DND-41 (cell line): ENCODE measurements at regions not wholly inside any gene's neighbourhood (a gene's known extent, or its start where the extent isn't known, plus 50 kb on each side); places are given as distances from the start of the nearest gene placed in this dataset.

Experiments used
- CTCF ChIP-seq: IDR thresholded peaks from 2 replicates; pipeline ENCODE4 v1.5.1; 2012; ENCODE audit warnings: borderline replicate concordance, low read length, moderate library complexity, mild to moderate bottlenecking; ENCODE audit not compliant: poor library complexity, severe bottlenecking; ENCODE audit errors: extremely low read depth
- EZH2 ChIP-seq: IDR thresholded peaks from 3 replicates; pipeline ENCODE4 v1.6.1; 2012; ENCODE audit warnings: borderline replicate concordance, low read depth, mild to moderate bottlenecking, moderate library complexity, low read length, inconsistent platforms; ENCODE audit not compliant: severe bottlenecking

DNA sequence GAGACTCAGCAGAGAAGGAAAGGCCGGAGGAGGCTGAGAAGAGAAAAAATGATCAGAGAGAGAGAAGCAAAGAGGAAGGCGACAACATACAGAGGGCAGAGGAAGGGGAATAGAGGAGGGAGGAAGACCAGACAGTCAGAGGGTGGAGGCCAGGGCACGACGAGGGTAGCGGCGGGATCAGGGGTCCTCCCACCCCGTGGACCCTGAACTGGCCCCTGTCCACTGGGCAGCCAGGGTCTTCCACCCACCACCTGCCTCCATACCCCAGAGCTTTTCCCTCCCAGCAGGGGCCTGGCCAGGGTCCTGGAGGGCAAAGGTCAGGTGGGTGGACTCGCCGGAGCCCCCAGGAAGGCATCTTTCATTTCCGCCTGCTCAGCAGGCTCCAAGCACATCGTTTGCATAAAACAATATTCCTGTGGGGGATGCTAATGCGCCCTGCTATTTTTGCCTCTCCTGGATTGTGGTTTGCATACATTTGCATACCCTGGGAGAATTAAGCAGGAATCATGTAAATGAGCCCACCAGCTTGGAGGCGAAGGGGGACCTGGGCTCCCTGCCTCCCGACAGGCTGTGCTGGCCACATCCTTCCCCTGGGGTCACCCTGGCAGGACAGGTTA is 394.1 kb downstream of the MN1 start:
- TF ChIP-seq CTCF (no peak), EZH2 (no peak)
